Globus pallidus (tissue), 1 donor: ENCODE measurements at regions not wholly inside any gene's neighbourhood (a gene's known extent, or its start where the extent isn't known, plus 50 kb on each side); places are given as distances from the start of the nearest gene placed in this dataset.

ENCODE experiments used
- DNase-seq: peaks from one replicate; pipeline ENCODE4 v3.0.0-alpha.2; 2015; ENCODE audit warnings: low spot score

DNA sequence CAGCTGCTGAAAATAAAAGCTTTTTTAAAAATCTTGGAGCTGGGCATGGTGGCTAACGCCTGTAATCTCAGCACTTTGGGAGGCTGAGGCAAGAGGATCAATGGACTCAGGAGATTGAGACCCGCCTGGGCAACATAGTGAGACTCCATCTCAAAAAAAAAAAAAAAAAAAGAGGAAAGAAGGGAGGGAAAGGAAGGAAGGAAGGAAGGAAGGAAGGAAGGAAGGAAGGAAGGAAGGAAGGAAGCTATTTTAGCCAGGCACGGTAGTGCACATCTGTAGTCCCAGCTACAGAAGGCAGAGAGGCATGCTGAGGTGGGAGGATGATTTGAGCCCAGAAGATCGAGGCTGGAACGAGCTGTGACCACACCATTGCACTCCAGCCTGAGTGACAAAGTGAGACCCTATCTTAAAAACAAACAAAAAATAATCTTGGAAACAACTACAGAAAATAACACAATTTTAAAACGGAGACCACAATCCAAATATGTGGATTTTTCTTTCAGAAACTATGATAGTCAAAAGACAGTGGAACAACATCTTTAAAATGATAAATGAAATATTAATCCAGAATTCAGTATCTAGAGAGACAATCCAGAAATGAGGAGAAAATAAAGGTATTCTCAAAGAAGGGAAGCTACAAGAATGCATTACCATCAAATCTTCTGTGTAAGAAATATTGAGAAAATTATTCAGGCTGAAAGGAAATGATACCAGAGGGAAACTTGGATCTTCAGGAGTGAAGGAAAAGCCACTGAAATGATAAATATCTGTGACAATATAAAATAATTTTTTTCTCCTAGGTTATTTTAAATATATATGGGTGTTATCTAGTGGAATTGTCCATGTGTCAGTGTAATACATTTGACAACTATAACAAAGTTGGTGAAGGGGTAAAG, 182.0 kb downstream of the GPX5 start:
- DNase-seq: no peak

DNA sequence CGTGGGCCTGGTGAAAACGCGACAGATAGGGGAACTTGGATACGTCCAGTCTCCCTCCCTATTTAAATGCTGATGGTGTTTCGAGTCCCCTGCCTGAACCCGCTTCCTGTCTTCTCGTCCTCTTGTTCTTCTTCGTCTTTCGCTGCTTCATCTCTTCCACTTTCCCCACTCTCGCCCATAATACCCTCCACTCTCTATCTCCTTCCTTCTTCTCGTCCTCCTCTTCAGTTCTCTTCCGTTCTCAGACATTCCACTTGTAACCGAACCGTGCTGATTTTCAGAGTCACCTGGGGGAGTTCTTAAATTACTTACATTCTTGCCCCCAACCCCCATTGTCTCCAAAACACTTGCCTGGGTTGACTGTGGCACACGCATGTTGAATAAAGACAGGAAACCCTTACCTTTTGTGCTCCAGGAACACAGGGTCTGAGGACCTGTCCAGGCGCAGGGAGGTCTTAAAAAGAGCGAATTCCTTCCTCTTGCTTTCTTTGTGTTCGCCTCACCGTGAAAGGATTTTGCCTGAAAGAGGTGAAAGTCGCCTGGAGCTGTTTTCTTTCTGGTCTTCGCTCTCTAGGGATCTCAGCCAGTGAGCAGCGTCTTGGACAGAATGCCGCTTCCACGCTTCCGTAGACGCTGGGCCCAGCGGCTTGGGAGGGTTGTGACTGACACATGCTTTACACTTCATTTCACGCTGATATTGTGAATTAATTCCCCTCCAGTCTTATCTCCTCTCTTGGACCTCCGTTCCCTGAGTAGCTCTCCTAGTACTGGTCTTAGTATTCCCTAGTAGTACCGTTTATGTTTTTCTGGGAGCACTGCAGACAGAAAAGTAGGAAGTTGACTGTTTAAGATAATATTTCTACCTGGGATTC, 184.0 kb downstream of the GPX5 start:
- no peak for DNase-seq

DNA sequence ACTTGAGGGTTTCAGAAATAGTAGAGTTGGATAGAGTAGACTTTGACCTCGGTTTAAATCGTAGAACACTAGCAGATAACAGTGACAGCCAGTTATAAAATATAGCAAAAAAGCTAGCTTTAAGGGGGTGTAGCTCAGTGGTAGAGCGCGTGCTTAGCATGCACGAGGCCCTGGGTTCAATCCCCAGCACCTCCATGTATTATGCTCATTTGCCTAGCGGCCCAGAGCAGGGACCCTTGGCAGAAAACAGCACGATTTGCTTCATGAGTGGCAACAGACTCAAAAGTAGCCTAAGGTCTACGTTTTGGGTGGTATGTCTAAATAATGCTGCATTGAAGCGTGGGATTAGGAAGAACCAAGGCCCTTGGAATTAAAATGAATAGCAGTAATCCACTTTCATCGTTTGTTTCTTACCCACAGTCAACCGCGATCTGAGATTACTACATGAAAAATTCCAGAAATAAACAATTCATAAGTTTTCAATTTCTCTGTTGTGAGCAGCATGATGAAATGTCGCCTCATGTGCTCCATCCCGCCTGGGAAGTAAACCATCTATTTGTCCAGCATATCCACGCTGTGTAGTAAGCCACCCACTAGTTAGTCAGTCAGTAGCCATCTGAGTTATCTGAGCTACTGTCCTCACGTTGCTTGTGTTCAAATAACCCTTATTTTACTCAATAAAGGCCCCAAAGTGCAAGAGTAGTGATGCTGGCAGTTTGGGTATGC, 184.9 kb downstream of the GPX5 start:
- DNase-seq: no peak

DNA sequence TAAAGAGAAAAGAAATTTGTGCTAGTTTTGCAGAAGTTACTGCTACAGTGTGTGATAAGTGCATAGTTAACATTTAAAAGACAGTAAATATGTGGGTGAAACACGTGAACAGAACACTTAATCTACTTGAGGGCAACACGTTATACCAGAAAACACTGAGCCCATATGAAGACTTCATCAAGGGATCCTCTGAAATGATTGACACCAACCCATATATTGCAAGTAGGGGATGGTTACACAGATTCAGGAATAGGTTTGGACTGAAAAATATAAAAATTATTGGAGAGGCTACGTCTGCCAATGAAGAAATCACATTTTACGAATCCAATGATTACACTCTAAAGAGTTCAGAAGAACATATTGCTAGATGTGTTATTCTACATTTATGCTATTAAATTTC, 185.6 kb downstream of the GPX5 start:
- no peak for DNase-seq

DNA sequence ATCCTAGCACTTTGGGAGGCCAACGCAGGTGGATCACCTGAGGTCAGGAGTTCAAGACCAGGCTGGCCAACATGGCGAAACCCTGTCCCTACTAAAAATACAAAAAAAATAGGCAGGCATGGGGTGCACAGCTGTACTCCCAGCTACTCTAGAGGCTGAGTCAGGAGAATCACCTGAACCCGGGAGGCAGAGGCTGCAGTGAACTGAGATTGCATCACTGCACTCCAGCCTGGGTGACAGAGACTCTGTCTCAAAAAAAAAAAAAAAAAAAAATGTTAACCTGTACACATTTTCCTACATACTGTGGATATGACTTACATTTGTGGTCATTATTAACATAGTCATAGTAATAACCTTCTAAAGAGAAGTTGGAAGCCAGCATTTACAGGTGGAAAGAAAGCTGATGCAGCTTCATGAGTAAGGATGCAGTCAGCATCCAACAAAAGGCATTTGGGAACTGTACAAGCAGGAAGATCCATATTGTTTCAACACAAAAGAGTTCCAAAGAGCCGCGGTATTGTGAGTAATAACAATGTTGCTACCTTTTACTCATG, 186.2 kb downstream of the GPX5 start:
- no peak for DNase-seq

DNA sequence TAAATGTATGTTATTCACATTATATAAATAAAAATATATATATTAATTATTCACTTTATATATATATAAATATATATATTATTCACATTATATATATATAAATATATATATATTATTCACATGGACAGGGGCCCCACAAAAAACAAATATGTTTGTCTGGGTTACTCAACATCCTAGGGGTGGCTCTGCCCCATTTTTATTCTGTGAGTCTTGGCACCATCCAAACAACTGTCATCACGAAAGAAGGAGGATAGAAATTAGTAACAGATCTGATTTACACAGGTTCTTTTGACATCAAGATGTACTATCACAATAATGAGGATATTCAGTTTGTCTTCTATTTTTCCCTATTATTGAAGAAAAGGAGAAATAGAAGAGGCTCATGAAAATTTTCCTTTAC, 187.3 kb downstream of the GPX5 start:
- no peak for DNase-seq

DNA sequence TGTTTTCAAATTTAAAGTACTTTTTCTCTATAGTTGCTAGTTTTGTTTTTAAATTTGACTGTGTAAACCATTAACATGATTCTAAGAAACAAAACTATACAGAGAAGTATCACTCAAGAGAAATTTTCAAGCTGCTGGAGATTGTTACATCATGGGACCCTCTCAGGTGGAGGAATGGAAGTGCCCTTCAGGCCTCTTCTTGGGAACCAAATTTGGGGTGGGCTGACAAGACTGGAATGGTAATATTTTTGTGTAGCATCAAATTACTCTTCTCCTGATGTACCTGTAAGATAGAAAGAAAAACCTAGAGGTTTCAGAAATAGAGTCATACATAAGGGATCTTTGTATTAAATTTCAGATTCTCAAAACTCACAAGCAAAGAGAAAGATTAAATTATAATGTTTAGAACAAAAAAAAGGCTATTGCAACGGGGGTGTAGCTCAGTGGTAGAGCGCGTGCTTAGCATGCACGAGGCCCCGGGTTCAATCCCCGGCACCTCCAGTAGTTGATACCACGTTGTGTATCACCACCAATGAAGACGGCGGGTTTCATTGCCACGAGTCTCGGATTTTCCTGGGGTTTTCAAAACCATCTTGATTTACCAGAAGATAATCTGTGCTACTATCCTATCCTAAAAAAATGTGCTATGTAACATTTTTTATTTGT, 193.7 kb downstream of the GPX5 start:
- no peak for DNase-seq

DNA sequence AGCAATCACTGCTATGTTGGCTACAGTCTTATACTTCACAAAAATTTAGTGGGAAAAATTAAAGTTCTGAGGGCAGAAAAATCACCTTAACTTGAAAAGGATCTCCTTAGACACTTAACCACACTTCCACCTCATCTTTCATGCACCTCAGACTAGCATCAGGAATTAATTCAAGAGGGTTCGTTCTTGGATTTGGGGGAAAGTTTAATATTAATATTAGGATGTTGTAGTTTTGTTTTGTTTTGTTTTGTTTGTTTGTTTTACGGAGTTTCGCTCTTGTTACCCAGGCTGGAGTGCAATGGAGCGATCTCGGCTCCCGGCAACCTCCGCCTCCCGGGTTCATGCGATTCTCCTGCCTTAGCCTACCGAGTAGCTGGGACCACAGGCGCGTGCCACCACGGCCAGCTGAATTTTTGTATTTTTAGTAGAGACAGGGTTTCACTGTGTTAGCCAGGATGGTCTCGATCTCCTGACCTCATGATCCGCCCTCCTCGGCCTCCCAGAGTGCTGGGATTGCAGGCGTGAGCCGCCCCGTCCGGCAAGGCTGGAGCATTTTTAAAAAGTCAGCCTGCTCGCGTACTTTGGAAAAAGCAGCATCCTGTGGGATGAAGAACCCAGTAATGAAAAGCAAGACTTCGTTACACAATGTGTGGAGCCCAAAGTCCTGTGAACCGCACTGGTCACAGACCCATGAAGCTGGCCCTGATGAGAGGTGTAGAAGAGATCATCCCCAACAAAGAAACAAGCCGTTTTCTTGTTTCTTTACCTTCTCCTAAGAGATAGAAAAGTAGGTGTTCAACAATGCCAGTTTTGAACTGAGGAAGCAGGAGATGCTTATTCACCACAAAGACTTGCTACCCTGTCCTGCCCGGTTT, 194.9 kb downstream of the GPX5 start:
- no peak for DNase-seq

DNA sequence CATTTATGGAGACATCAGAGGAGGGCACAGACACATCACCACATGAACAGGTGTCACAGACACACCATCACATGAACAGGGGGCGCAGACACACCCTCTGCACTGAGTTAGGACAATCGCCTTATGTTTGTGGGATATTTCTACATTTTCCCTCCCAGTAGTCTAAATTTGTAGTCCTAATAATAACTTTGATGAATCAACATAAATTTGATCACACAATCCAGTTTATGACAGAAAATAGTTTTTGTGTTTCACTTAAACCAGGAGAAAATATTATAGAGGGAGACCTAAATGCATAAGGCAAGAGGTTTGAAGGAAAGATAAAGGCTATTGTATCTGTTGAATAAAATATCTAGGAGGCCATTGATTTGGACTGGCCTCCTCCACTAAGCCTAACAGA, 195.7 kb downstream of the GPX5 start:
- DNase-seq: no peak

DNA sequence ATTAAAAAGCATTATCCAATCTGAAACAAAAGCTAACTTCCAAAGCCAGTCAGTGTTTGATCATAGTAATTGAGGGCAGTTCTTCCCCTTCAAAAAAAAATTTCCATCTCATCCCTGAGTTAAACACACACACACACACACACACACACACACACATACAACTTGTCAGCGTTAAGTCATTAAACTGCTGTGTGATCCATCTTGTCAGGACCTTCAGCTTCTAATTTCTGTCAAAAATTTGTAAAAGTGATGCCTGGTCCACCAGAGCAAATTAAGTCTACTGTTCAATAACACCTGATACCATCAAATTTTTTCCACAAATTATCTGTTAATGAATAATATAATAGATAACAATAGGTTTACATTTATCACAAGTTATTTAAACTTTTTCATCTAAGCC, 198.7 kb downstream of the GPX5 start:
- no peak for DNase-seq

DNA sequence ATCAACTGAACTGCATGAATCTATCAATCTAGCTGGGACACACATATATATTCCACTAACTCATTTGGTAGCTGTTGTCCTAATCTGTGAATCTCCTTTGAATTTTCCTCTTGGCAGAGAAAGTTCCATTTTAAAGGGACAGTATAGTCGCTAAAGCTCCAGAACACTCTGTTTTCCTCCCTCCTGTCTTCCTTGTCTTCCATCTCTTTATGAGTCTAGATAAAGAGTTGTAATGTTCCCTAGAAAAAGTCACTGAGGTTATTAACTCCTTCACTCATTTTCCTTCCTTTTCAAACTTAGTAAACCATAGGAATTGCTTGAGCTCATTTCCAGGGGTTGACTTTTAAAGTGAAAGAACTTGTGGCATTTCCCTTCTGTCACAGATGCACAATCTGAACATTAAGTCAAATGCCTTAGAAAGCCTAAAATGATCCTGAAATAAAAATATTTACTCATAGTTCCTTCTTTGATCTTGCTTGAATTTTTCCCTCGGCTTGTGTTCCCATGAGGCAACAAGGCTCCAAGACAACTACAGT, 198.4 kb downstream of the TRIM27 start:
- no peak for DNase-seq

DNA sequence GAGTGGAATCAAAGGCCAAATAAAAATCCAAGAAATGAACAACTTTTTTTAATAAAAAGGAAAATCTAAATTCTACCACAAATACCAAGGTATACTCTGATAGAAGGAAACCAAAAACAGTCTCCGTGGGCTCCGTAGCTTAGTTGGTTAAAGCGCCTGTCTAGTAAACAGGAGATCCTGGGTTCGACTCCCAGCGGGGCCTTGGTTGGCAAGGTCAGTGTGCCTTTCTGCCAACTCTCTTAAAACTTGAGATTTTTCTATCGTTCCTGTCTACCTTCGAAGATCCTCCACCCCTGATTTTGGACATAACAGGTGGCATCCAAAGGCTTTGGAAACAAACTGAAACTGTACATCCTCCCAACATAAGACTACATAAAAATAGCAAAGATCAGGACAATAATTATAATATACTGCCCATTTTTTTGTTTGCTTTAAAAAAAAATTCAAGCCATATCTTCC, 197.9 kb downstream of the TRIM27 start:
- DNase-seq: no peak

DNA sequence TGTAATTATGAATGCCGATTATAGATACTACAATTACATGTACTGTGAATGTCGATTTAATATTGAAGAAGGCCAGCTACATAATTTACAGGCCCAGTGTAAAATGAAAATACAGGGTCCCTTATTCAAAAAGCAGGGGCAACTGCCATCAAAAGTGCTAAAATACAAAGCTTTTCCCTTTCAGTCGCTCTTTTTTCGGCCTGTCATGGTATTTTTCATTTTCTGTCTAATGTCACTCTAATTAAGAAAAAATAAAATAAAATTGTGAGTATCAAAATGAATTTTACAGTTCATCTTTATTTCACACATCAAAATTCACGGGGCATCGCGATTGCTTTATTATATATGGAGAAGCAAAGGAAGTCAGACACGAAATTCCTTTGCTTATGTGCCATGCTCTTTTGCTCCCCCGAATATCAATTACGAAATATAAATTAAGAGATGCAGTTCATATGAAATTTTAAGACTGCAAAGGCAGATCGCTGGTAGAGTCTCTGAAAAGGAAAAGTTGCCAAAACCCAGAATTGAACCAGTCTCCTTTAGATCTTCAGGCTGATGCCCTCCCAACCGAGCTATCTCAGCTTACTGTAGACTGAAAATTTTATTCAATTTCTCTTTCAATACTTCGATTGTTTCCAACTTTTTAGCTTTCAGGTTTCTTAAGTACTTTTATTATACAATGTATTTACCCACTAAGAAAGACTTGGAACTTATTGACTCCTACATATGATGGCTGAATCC, 197.0 kb downstream of the TRIM27 start:
- DNase-seq: no peak

DNA sequence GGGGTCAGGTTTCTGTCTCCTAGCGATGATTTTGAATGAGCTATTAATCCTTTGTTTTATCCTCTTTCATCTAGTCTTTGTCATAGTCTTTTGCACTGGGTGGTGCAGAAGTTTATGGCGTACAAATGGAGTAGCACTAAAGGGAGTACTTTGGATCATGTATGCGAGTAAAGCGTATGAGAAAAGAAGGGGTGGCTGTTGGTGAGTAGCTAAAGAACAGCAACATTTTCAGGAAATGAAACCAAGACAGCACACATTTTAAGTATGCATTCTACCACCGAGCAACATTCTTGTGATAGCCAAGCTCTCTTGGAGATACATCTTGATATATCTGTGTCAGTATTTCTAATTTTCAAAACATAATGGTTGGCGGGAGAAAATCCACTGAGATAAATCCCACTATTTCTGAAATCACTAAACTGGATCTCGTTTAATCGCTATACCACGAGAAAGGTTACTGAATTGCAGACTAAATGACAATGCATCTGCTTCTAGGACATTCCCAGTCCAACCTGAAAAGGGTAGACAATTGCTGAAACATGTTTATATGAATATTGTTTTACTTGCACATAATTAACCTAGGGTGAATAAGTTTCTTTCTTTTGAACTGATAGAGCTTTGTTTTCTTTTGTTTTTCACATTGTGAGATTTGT, 196.1 kb downstream of the TRIM27 start:
- no peak for DNase-seq

DNA sequence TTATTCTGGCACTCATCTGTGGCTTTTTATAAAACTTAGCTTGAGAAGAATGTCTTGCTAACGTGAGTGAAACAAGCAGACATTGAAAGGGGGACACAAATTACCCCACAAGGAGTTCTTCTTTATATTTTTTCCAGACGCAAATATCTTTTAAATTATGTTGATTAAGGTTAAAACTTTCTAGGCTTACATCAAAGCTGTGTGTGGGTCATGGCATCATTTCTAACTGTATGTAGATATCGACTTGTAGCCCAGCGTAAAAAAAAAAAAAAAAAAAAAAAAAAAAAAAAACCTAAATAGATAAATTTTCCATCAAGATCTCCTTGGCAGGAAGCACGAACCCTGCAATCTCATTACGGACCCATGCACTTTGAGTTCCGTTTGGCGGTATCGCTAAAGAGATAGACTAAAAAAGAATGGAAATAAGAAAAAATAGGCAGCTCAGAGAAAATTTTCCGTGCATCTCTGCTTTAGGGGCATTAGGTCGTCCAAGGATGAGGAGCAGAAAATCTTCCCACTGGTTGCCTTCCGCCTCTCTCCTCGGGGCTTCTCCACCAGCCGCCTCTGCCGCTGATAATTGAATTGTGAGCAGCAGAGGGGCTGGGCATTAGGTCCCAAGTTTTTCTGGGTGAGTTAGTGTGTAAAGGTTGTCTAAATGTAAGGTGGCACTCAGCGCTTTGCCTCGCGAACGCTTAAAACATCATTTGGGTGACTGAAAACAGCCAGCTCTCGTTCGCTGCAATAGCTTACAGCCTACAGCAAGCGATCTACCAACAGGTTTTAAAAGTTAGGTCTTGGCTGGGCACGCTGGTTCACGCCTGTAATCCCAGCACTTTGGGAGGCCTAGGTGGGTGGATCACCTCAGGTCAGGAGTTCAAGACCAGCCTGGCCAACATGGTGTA, 194.0 kb downstream of the TRIM27 start:
- DNase-seq: no peak

DNA sequence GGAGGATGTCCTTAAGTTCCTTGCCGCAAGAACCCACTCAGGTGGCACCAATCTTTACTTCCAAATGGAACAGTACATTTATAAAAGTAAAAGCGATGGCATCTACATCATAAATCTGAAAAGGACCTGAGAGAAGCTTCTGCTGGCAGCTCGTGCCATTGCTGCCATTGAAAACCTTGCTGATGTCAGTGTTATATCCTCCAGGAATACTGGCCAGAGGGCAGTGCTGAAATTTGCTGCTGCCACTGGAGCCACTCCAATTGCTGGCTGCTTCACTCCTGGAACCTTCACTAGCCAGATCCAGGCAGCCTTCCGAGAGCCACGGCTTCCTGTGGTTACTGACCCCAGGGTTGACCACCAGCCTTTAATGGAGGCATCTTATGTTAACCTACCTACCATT, 191.7 kb downstream of the TRIM27 start:
- DNase-seq: no peak

DNA sequence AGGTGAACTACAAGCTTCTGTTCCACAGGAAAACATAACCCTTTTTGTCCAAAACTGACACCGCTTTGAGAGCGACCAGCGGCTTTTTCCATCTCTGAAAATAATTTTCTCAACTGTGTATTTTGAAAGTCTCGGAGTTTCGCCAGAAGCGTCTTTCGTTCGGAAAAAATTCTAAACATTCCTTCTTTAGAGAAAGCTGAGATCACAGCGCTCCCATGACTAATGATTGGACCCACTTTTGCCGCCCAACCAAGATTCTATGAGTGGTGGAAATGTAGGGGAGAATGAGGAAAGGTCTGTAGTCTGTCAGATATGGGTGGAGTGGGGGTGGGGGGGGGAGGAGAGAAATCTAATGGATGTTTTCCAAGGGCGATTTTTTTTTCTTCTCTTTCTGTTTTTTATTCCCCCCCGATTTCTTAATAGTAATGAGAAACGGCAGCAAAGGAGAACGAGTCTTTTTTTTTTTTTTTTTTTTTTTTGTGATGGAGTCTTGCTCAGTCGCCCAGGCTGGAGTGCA, 189.3 kb downstream of the TRIM27 start:
- DNase-seq: no peak

DNA sequence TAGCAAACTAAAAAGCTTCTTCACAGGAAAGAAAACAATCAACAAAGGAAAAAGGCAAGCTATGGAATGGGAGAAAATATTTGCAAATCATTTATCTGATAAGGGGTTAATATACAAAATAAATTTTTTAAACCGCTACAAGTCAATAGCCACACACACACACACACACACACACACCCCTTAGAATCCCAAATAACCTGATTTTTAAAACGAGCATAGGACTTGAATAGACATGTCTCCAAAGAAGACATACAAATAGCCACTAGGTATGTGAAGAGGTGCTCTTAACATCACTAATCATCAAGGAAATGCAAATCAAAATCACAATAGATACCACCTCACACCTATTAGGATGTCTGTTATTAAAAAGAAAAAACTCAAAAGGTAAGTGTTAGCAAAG, 187.7 kb downstream of the TRIM27 start:
- no peak for DNase-seq
